Muscle layer of colon (tissue), 2 donors: ENCODE measurements at regions not wholly inside any gene's neighbourhood (a gene's known extent, or its start where the extent isn't known, plus 50 kb on each side); places are given as distances from the start of the nearest gene placed in this dataset.
A peak's percentile ranks its signal among the peaks of the same experiment; 100 is the strongest.
"Not testable (repeated sequence)": the region's sequence is repeated elsewhere in the genome, so short reads cannot be mapped to it uniquely, and the experiment has no call there.

Source experiments
- H3K27ac ChIP-seq: one replicate; pipeline ENCODE4 v1.7.0; 2013; ENCODE audit warnings: low read depth, mild to moderate bottlenecking, low read length, moderate library complexity
- H3K27me3 ChIP-seq, 2 donors: one replicate each; pipeline ENCODE4 v1.7.0; 2013; ENCODE audit warnings: low read length in 2 of 2, mild to moderate bottlenecking in 2 of 2; ENCODE audit not compliant: insufficient read depth in 2 of 2, control insufficient read depth in 1 of 2
- H3K36me3 ChIP-seq: one replicate; pipeline ENCODE4 v1.7.0; 2013; ENCODE audit warnings: mild to moderate bottlenecking, low read length; ENCODE audit not compliant: insufficient read depth
- H3K4me1 ChIP-seq: one replicate; pipeline ENCODE4 v1.7.0; 2013; ENCODE audit warnings: mild to moderate bottlenecking, low read length; ENCODE audit not compliant: insufficient read depth
- H3K4me3 ChIP-seq, 2 donors: one replicate each; pipeline ENCODE4 v1.7.0; 2013; ENCODE audit warnings: low read length in 2 of 2, low read depth in 1 of 2, mild to moderate bottlenecking in 1 of 2, moderate library complexity in 1 of 2
- H3K9ac ChIP-seq: one replicate; pipeline ENCODE4 v1.7.0; 2013; ENCODE audit warnings: low read length
- H3K9me3 ChIP-seq: one replicate; pipeline ENCODE4 v1.7.0; 2013; ENCODE audit warnings: mild to moderate bottlenecking, low read length
- donor health status: abdominal sarcoma.
- donor health status: Adenocarcinoma of cecum.

DNA sequence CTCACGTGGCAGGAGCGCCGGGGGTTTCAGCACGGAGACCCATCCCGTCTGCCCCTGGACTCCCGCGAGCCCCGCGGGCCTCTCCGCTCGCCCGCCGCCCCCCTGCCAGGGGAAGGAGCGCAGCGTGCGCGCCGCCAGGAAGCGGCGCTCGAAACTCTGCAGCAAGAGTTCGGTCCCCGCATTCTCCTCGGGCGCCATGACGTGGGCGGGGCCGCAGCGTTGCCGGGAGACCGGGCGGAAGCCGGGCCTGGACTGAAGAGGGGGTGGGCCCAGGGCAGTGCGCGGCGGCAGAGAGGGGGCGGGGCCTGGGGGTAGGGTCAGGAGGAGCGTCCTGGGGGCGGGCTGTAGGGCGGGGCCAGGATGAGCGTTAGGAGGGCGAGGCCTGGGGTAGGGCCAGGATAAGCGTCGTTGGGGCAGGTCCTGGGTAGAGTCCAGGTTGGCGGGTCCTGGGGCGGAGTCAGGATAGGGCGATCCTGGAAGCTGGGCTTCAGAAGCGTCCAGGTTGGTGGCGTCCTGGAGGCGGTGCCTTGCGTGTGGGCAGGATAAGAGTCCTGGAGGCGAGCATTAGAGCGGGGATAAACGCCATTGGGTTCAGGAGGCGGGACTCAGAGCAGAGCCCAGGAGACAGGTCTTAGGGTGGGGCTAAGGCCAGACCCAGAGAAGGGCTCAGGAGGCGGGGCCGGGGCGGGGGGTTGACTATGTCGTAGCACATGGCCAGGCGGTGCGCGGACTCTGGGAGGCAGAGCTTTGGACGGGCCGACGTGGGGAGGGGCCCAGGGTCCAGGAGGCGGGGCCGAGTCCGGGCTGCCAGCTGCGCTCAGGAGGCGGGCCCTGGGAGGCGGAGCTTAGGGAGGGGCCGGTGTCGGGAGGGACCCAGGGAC lies 229.0 kb upstream of the FRG2C start:
- H3K36me3 ChIP-seq, H3K4me1 ChIP-seq, H3K9ac ChIP-seq, H3K9me3 ChIP-seq, H3K27me3 ChIP-seq: not testable (repeated sequence)
- Histone ChIP-seq H3K27ac (peak overlapping the region; percentile 66), H3K4me3 (peak overlapping the region; percentile 36 to 58)

DNA sequence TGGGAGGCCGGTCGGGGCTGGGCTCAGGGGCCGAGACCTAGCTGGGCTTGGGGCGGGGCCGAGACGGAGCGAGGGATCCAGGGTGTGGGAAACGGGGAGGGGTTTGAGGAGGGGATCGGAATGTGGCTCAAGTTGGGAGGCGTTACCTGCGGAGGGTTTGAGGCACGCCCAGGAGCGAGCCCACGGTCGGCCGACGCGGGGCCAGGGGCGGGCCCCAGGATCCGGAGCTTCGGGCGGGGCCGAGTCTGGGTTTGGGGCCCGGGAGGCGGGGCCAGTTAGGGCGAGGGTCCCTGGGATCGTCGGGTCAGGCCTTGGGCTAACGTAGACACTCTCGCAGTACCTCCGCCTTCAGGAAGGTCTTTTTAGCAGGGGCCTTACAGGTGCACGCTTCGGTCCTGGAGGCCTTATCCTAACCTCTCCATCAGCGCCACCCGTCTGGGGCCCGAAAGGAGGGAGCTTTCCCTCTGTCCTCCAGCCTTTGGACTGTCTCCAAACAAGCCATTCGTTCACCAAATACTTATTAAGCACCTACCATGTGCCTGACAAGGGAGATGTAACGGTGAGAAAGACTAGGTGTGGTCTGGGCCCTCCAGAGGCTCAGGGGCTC lies 228.2 kb upstream of the FRG2C start:
- H3K36me3 ChIP-seq, H3K27me3 ChIP-seq: not testable (repeated sequence)
- peak overlapping the region; percentile 66 for H3K27ac ChIP-seq

DNA sequence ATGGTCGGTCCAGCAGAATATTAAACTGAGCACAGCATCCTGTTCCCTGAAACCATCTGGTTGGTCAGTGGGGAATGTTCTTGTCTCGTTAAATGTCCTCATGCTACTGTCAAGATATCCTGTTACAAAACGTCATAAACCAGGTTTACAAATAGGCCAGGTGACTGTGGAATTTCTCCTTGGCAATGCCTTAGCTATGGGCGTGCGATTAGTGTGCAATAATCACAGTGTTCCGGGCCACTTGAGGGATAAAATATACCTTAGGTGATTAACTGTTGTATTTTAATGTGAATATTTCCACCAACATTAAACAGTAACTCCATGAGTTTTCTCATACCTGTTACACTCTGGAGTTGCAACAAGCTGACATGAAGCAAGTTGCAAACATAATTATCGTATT lies 223.1 kb upstream of the FRG2C start:
- not testable (repeated sequence) for H3K4me3 ChIP-seq, H3K4me1 ChIP-seq, H3K27ac ChIP-seq, H3K36me3 ChIP-seq, H3K9ac ChIP-seq, H3K9me3 ChIP-seq, H3K27me3 ChIP-seq

More for the DNA sequence above, 228.2 kb upstream of the FRG2C start:
- H3K9ac ChIP-seq = peak overlapping the region; percentile 36
- not testable (repeated sequence) for H3K4me1 ChIP-seq, H3K9me3 ChIP-seq
- H3K4me3 ChIP-seq = peak overlapping the region; percentile 36 to 55

DNA sequence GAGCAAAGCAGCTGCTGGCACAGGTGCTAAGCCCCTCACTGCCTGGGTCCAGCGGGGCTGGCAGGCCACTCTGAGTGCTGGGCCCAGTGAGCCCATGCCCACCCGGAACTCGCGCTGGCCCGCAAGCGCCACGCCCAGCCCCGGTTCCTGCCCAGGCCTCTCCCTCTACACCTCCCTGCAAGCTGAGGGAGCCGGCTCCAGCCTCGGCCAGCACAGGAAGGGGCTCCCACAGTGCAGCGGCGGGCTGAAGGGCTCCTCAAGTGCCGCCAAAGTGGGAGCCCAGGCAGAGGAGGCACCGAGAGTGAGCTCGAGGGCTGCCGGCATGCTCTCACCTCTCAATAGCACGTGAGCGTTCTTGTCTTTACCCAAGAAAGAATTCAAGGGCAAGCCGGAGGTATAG lies 219.5 kb upstream of the FRG2C start:
- H3K27me3 ChIP-seq, H3K4me1 ChIP-seq, H3K9ac ChIP-seq, H3K9me3 ChIP-seq, H3K36me3 ChIP-seq, H3K27ac ChIP-seq, H3K4me3 ChIP-seq: not testable (repeated sequence)

DNA sequence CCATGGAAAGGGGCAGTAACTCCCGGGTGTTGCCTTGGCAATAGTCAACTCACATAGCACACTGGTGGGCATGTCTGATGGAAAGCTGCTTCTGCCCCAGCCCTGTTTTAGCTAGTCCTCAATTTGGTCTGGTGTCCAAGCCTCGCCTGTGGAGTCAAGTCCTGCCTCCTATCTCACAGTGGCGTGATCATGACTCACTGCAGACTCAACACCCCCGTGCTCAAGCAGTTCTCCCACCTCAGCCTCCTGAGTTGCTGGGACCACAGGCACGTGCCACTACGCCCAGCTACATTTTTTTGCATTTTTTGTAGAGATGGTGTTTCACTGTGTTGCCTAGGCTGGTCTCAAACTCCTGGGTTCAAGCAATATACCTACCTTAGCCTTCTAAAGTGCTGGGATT lies 218.9 kb upstream of the FRG2C start:
- not testable (repeated sequence) for H3K27ac ChIP-seq, H3K4me3 ChIP-seq, H3K27me3 ChIP-seq, H3K36me3 ChIP-seq, H3K9ac ChIP-seq, H3K4me1 ChIP-seq, H3K9me3 ChIP-seq

DNA sequence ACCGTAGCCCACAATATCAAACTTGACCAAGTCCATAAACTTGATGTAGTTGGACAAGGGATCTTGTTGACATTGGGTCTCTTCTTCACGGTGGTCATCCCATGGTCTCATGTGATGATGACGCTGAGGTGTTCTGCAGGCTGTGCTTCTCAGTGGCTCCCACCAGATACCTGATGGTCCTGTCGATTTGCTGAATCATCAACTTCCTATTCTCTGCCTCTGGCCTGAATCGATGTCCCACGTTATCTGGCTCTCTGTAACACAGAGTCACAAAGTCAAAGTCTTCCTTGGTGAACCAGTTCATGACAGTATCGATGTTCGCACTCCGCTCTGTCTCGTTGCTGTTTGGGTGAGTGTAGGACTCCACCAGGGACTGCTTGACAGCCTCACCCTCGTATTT lies 217.2 kb upstream of the FRG2C start:
- H3K4me1 ChIP-seq, H3K9ac ChIP-seq, H3K27me3 ChIP-seq, H3K4me3 ChIP-seq, H3K27ac ChIP-seq, H3K9me3 ChIP-seq, H3K36me3 ChIP-seq: not testable (repeated sequence)

DNA sequence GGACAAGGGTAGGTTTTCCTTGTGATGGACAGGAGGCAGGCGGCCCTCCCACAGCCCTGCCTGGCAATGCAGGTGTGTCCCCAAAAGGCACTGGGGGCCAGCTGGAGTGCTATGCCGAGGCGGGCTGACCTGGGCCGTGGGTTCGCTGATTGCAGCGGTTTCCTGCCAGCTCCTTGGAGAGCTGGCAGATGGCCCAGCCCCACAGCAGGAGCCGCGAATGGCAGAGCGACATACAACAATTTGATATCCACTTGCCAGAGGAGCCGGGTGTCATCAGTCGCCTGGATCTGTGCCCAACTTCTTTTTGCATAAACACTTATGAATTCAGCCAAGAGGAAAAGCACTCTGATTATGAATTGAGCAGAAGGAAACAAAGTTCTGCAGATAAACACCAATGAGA lies 210.8 kb upstream of the FRG2C start:
- H3K36me3 ChIP-seq, H3K9me3 ChIP-seq, H3K27ac ChIP-seq, H3K4me3 ChIP-seq, H3K4me1 ChIP-seq, H3K9ac ChIP-seq, H3K27me3 ChIP-seq: not testable (repeated sequence)

DNA sequence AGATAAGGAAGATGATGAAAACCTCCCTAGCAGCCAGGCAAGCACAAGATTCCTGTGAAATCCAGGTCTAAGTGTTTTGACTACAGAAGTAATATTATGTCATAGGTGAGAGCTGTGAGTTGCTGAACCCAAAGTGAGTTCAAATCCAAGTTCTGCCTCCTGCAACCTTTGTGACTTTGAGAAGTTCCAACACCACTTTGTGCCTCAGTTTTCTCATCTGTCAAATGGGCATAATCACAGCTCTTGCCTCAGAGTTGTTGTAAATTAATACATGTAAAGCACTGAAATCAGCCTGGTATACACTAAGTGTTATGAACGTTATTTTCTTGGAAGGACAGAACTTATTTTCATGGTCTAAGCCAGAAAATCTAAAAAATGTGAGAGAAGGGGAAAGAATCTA lies 210.3 kb upstream of the FRG2C start:
- not testable (repeated sequence) for H3K27ac ChIP-seq, H3K36me3 ChIP-seq, H3K4me3 ChIP-seq, H3K4me1 ChIP-seq, H3K9me3 ChIP-seq, H3K9ac ChIP-seq, H3K27me3 ChIP-seq

DNA sequence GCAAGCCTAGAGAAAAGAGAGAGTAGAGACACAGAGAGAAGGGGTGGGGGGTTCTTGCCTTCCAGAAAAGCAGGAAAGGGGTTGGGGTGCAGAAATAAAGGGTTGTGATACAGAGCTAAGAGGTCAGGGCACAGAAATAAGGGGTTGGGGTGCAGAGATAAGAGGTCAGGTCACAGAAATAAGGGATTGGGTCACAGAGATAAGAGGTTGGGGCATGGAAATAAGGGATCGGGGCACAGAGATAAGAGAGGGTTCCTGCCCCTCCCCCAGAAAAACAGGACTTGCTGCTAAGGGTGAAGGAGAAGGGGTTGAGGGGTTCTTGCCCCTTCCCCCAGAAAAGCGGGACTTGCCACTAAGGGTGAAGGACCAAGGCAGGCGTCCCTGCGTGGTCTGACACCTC lies 189.6 kb upstream of the FRG2C start:
- not testable (repeated sequence) for H3K4me1 ChIP-seq, H3K27ac ChIP-seq, H3K27me3 ChIP-seq, H3K9ac ChIP-seq, H3K36me3 ChIP-seq, H3K4me3 ChIP-seq, H3K9me3 ChIP-seq

DNA sequence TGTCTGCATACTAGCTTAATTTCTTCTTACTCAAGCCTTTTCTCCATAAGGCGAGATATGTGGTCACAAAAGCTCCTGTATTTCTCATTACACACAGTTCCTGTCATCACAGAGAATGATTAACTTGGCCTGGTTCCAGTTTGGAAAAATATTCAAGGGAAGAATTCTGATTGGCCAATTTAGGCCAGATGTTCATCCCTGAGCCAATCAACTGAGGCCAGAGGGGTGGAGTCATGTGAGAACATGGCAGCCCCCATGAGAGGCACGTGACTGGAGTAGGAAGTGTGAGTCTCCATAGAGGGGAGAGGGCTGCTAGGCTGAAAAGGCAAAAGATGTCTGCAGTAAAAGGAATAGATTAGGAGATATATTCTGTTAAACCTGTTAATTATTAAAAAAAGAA lies 167.5 kb upstream of the FRG2C start:
- not testable (repeated sequence) for H3K9me3 ChIP-seq, H3K9ac ChIP-seq, H3K4me3 ChIP-seq, H3K4me1 ChIP-seq, H3K27ac ChIP-seq, H3K27me3 ChIP-seq, H3K36me3 ChIP-seq

DNA sequence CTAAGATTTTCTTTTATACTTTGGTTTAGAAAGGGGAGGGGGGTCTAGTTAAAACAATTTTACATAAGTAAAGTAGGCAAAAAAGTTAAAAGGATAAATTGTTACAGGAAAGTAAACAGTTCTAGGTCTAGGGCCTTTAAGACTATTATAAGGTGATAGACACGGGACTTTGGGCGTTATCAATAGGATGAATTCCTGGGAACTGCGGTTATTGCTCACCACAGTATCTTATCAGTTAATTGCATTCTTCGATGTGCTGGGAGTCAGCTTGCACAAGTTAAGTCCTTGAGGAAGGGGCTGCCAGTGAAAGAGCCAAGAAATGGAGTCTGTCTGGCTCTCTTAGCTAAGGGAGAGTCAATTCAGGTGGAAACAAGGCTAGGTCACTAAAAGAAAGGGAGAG lies 163.8 kb upstream of the FRG2C start:
- H3K9ac ChIP-seq, H3K4me3 ChIP-seq, H3K27ac ChIP-seq, H3K27me3 ChIP-seq, H3K9me3 ChIP-seq, H3K4me1 ChIP-seq, H3K36me3 ChIP-seq: not testable (repeated sequence)

DNA sequence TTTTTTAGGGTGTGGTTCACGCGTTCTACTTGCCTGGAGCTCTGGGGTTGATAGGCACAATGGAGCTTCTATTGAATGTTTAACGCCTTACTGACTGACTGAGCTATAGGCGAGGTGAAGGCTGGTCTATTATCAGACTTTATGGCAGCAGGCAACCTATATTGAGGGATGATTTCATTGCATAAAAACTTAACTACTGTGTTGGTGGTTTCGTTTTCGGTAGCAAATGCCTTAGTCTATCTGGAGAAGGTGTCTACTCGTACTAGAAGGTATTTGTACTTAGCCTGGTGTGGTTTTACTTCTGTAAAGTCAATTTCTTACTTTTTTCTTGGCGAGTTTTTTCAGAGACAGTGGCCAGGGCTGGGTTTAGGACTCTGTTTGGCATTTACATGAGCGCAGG lies 162.0 kb upstream of the FRG2C start:
- H3K9me3 ChIP-seq, H3K4me3 ChIP-seq, H3K27me3 ChIP-seq, H3K4me1 ChIP-seq, H3K27ac ChIP-seq, H3K36me3 ChIP-seq, H3K9ac ChIP-seq: not testable (repeated sequence)
